Activated T-helper 1 cell treated with Interleukin-2 at 50 U/mL for 16 hours (primary cell): ENCODE measurements at regions not wholly inside any gene's neighbourhood (a gene's known extent, or its start where the extent isn't known, plus 50 kb on each side); places are given as distances from the start of the nearest gene placed in this dataset.
"Not testable (repeated sequence)": the region's sequence is repeated elsewhere in the genome, so short reads cannot be mapped to it uniquely, and the experiment has no call there.

Experiments used
- DNase-seq: peaks from one replicate; pipeline ENCODE4 v3.0.0-alpha.2; 2020; ENCODE audit warnings: low read depth

DNA sequence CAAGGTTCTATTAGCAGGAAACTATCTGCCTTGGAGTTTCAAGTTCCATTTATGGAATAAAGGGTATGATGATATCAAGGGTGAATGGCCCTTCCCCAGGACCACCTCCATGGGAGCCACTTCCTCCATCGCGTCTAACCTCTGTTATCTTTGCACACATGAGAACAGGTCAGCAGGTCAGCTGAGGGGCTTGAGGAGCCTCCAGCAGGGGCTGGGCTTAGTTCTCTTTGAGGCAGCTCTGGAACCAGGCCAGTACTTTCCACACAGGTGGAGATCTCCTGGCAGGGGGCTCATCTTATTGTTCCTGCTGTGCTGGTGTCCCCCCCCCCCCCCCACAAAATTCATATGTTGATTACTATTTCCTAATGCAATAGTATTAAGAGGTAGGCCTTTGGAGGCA lies 472.2 kb upstream of the ZMIZ1 start:
- DNase-seq = no peak

DNA sequence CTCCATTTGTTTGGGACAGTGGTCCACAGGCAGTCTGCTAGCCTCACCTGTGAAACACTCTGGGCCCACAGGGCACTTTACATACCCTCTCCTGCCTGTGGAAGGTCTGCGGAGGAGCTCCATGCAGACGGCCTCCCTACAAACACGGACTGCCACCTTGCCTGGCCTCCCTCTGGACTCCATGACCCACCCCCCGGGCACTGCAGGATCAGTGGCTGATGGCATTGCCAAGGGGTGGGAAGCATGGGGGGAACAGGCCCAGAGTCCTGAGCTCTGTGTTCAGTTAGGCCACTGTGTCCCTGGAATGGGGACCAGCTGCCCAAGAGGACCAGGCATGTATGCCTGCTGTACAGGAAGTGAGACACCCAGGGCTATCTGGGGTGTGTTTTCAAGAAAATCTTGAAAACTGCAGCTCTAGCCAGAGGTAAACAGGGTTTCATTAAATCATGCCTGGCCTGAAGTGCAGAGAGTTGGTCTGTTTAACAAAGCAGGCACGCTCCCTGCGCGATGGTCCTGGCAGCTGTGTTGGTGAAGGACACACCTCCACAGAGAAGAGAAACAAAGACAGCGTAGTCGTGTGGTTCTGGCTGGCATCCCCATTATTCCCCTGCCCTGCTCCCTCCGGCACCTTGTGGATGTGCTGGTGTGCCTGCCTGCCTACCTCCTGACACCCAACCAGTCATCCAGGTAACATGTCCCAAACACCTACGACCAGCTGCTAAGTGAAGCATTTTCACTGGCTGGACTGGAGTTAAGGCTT lies 470.8 kb upstream of the ZMIZ1 start:
- DNase-seq = no peak

DNA sequence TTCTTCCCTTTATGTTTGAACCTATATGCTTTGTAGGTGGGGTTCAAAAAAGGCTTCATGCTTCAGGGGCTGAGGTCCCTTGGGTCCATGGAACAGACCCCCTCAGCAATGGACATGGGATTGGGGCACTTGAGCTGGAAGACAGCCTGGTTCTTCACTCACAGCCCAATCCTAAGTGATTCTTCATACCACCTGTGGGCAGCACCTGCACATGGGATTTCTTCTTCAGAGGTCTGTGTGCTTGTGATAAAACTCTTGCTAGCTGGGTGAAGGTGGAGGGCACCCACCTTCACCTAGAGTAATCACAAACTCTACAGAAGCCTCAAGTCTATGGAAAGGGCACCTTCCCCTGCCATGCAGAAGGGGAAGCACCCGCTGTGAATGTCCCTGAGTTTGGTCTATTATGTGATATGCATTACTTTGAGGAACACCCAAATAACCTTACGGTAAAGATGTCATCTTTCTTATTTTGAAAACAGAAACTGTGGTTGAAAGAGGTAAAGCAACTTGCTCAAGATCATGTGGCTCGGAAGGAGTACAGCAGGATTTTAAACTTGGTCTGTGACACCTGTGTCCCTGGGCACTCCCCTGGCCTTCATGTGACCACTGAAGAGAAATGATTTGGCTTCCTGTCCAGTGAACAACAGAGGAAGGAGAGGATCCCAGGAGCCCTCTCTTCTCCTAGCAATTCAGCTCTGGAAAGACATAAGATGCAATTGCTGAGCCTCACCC lies 469.5 kb upstream of the ZMIZ1 start:
- no peak for DNase-seq

DNA sequence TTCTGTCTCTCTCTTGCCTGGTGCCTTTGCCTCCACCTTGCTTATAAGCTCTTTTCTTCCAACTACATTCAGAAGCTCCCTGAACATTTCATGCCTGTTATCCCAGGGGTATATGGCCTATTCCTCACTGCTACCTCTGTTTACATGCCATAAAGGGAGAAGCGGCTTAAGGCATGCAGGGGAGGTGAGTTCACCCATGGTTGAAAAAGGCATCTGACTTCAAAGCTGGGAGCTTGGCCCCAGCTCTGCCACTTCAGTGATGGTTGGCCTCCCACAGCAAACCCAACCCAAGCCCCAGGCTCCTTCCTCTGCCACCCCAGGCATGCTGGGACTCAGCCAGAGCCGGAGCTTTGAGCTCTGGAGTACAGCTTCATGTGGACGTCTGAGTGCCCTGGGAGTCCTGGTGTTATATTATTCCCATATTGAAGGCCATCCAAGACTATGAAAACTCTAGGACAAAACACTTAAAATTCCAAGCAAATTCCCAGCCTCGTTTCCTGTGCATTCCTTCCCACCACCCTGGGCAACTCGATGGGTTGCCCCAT lies 468.6 kb upstream of the ZMIZ1 start:
- no peak for DNase-seq

DNA sequence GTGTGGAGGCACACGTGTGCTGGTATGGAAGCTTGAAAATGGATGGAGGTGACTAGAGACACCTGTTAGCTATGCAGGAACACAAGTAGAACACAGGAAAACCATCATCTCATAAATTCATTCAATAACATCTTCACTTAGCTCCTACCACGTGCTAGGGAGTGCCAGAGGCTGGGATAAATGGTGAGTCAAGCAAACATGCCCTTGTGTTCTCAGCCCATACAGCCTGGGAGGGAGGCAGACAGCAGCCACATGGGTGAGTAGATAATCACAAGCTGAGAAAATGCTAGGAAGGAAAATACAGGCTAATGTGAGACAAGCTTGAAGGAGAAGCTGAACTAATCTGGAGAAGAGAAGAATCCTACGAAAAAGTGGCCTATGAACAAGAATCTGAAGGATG lies 468.0 kb upstream of the ZMIZ1 start:
- DNase-seq = no peak

DNA sequence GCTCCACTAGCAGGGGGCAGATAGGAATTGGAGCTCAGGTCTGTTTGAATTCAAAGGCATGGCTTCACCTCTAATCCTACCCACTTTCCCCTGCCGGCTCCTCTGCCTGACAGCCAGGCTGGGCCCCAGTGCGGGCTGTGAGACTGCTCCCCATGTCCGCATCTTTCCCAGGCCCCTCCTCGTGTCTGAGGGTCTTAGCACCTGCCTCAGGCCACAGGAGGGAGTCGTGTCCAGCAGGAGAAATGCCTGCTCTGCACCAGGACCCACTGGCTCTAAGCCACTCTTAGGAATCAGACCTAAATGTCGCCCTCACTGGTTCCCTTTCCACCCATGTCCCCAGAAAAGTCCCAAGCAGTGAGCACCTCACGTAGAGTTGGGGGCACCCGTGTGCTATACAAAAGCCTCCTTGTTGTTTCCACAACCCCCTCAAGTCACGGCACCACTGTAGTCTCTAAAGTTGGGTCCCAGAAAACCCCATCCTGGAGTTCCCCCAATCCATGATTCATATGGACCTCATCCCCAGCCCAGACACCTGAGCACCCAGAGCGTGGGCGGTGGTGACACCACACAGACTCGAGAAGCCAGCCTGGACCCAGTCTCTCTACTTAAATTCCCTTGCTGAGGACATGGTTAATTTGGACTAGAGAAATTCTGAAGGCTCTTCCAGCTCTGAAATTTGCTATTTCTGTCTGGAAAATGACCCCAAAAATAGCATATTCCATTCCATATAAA lies 466.4 kb upstream of the ZMIZ1 start:
- DNase-seq = no peak

DNA sequence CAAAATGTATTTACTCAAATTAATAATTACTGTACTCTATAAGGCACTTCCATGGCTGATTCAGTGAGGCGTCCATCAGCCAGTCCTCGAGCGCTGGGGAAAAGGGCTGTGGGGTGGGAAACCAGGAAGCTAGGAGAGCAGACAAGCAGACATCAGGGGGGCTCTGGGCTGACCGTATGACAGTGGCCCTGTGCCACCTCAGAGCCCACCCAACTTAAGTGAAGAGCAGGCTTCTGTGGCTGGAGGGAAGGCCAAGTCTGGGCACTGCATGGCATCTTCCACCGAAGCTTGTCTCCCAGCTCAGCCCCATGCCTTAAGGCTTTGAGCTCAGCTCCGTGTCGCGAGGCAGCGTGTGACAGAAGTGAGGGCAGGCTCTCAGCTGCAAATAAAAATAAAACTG lies 464.5 kb upstream of the ZMIZ1 start:
- DNase-seq = no peak

DNA sequence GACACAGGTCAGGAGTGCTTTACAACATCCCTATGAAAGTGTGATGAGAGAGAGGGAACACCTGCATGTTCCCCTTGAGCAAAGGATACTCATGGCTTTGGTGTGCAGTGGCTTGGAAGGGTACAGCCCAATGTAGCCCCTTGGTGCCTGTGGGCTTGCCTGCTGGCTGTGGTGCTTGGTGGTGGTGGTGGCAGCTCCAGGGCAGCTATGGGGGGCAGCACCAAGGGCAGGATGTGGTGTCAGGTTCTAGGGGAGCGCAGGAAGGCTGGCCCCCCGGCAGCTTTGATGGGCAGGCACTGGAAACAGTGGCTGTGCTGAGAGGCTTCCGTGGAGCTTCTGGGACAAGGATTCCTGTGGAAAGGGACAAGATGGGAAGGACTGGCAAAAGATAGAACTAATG lies 464.0 kb upstream of the ZMIZ1 start:
- no peak for DNase-seq

DNA sequence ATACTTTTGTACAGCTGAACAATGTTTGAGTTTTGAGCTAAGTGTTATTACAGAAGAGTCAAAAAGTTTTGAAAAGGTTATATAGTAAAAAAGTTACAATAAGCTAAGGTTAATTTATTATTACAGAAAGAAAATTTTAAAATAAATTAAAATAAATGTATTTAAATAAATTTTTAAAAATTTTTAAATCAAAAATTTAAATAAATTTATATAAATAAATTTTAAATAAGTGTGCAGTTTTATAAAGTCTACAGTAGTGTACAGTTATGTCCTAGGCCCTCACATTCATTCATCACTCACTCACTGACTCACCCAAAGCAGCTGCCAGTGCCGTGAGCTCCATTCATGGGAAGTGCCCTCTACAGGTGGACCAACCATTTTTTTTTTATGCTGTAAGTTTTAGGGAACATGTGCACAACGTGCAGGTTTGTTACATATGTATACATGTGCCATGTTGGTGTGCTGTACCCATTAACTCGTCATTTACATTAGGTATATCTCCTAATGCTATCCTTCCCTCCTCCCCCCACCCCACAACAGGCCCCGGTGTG lies 462.9 kb upstream of the ZMIZ1 start:
- DNase-seq = no peak

DNA sequence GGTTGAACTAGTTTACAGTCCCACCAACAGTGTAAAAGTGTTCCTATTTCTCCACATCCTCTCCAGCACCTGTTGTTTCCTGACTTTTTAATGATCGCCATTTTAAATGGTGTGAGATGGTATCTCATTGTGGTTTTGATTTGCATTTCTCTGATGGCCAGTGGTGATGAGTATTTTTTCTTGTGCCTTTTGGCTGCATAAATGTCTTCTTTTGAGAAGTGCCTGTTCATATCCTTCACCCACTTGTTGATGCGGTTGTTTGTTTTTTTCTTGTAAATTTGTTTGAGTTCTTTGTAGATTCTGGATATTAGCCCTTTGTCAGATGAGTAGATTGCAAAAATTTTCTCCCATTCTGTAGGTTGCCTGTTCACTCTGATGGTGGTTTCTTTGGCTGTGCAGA lies 462.0 kb upstream of the ZMIZ1 start:
- DNase-seq = not testable (repeated sequence)

DNA sequence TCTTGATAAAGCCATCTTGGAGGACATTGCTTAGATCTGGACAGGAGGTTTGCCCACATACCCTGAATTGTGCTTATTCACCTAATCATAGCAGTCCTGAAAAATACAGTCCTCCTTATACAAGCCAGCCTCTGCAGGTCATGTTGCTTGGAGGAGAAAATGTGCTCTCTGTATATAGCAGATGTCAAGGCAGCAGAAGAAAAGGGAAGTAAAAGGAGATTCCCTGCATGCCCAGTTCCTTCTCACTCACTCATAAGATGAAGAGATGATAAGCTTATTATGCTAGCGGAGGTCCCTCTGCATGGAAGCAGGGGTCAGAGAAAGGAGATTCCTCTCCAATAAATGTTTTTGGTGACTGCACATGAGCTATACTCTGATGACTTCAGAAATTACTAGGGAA lies 458.8 kb upstream of the ZMIZ1 start:
- no peak for DNase-seq

DNA sequence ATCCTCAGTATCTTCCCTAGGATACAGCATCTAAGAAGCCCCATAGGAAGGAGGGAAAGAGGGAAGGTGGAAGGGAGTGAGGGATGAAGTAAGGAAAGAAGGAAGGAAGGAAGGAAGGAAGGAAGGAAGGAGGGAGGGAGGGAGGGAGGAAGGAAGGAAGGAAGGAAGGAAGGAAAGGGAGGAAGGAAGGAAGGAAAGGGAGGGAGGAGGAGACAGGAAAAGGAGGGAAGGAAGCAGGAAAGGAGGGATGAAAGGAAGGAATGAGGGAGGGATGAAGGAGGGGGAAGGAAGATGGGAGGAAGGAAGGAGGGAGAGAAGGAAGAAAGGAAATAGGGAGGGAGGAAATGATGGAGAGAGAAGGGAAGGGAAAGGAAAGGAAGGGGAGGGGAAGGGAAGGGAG lies 455.6 kb upstream of the ZMIZ1 start:
- no peak for DNase-seq

DNA sequence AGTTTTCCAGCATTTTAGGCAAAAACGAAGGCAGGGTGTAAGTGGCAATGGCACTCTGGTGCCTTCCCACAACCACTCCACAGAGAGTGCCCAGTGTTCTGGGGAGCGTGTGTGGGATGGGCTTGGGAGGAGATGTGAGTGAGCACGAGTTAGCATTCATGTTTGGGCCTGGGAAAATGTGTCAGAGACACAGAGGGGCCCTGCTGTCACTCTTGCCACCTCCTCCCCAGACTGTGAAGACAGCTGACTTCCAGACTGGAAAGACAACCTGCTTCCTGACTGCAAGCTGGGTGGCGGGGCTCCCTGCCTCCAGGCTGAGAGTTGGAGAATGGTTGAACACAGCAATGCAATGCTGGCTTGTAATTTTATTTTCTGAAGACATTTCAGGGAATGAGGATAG lies 454.5 kb upstream of the ZMIZ1 start:
- DNase-seq = no peak

DNA sequence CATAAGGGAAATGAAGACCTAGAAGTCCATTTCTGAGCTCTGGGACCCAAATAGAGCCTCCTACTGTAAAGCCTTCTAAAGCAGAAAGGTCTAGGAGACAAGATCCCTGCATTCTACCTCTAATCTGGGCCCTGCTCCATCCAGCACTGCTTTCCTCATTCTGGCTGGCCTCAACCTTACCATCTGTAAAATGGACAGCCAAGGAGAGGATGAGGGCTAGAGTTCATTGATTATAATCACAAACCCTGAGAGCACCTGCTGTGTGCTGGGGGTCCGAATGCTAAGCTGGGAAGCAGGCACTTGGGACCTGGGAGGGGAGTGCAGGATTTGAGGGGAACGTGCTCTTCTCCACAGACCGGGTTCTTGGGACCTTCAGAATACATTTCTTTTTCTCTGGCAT lies 454.0 kb upstream of the ZMIZ1 start:
- DNase-seq = no peak

DNA sequence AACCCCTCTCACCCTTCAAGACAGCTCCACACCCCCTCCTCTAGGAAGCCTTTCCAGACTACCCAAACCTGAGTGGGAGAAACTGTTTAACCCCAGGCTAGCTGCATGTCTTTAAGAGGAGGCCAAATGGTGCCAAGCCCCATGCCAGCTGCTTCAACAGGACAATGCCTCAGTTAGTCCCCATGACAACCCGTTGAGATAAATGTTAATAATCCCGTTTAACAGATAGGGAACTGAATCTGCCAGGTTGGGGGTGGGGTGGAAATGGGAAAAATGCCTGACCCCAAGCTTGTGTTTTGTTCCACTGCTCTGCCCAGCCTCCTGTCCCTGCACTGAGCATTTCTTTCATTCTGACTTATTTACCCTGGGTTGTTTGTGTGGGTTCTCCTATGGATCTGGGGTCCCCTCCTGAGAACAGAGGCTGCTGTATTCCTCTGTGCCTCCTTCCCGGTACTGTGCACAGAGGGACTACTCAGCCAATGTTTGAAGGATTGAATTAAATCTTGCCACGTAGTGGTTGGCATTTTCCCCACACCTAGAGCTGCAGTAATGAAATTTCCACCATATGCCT lies 452.6 kb upstream of the ZMIZ1 start:
- no peak for DNase-seq

DNA sequence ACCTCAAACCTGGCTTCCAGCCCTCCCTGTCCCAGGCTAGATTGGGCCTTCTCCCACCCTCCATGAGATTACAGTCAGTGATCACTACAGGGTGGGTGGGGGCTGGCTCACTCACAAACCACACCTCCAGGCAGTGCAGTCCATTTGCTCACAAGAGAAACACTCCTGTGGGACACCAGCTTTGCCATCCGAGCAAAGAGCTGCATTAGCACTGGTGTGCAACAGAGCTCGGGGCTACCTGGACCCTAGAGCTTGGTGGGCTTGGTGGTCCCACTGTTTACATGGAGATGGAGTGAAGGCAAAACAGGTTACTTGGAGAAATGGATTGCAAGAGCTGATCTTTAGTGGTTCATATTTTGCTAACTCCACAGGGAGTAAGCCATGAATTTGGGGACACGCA lies 451.7 kb upstream of the ZMIZ1 start:
- DNase-seq = no peak

DNA sequence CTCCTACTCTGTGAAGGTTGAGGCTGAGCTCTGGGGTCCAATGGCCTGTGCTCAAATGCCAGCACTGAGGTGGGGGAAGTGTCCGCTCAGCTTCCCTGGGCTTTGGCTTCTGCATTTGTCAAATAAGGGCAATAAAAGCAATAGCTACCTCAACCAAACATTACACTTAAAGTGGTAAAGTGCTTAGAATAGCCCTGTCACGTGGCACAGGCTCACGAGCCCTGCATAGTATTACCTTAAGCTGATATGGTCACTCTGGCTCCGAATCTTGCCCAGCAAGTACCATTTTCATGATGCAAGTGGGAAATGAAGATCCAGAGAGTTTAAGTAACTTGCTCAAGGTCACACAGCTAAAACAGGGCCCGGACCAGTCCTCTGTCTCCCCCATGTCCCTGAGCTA lies 451.1 kb upstream of the ZMIZ1 start:
- no peak for DNase-seq

DNA sequence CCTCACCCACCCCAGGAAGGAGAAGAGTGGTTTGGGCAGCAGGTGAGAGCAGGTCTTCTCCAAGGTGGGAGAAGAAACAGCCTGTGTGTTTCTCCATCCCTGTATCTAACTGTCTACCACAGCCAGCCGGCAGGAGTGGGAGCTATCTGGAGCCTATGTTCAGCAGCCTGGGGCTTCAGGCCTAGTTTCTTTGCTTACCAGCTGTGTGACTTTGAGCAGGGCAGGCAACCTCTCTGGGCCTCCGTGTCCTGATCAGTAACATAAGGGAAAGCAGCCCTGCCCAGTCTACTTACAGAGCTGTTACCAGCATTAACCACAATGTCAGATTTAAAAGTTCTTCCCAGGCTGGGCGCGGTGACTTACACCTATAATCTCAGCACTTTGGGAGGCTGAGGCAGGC lies 450.7 kb upstream of the ZMIZ1 start:
- no peak for DNase-seq

DNA sequence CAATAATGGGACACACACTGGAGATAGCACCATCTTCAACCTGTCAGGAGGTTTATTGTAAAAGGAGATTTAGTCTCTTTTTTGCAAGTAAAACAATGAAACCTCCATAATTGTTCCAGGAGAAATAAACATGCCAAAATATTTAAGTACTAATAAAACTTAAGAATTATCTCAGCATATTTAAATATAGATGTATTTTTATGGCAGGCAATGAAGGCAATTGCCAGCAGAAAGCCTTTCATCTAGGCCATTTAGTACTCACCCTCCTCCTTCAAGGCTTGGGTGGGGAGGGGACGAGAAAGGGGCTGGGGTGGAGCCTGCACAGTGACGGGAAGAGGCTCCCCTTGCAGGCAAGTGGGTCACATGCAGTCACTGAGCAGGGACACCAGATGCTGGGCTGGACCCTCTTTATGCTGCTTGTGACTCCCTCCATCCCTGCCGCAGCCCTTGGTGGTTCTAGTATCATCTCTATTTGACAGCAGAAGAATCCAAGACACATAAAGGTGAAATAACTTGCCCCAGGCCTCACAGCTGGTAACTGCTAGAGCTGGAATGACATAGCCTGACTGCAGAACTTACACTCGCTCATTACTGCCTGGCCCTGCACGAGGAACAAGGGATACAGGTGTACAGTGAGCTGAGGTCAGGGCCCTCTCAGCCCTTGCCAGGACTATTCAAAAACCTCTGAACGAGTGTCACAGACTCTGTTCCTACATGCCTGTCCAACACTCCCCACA lies 449.5 kb upstream of the ZMIZ1 start:
- DNase-seq = no peak

DNA sequence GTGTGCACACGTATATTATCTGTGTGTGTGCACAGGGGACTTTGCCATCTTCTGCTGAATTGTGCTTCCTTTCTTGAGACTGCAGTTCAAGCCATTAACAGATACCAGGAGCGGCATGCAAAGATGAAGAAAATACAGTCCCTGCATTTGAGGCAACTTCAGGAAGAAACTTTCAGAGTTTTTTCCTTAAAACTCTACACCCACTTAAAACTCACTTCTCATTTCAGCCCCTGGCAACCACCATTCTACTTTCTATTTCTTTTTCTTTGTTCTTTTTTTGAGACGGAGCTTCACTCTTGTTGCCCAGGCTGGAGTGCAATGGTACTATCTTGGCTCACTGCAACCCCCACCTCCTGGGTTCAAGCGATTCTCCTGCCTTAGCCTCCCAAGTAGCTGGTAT lies 448.9 kb upstream of the ZMIZ1 start:
- no peak for DNase-seq

DNA sequence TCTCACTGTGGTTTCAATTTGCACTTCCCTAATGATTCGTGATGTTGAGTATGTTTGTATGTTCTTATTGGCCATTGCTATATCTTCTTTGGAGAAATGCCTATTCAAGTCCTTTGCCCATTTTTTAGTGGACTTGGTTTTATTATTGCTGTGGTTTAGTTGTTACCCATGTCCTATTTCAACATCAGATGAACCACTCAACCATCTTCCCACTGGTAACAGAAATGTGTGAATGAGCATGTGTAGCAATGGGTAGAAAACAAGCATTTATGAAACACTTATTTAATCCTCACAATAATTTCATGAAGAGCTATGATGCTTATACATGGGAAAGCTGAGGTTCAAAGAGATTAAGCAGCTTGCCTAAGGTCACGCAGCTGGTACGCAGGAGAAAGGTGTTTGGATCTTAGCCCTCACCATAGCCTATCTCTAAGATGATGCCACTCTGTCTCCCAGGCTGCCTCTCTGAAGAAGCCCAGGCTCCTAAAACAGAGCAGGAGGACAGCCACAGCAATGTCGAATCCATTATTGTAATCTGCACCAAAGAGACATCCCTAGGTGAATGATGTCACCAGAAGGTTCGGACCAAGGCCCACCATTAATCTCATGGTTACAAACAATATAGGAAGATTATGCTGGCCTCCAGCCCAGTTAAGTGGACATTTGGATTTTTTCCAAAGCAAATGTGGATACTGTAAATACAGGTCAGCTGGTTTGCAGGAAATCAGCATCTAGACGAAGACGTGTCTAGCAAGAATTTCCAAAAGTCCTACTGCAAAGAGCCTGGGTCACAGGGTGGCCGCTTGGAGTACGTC lies 447.6 kb upstream of the ZMIZ1 start:
- no peak for DNase-seq
